Tibial nerve (tissue), 4 donors: ENCODE measurements at regions not wholly inside any gene's neighbourhood (a gene's known extent, or its start where the extent isn't known, plus 50 kb on each side); places are given as distances from the start of the nearest gene placed in this dataset.

Source experiments
- EP300 ChIP-seq, 2 donors: sonication (generic); formaldehyde crosslinking; IDR thresholded peaks; one replicate each; pipeline ENCODE4 v1.6.1; 2017; ENCODE audit warnings: antibody characterized with exemption in 2 of 2, mild to moderate bottlenecking in 1 of 2
- POLR2A ChIP-seq, 2 donors: fragments of 450-650 bp; IDR thresholded peaks; one replicate each; pipeline ENCODE4 v1.6.1; 2017; ENCODE audit warnings: antibody characterized with exemption in 2 of 2, mild to moderate bottlenecking in 2 of 2, moderate library complexity in 2 of 2
- TF ChIP-seq, protein P1 (sequence below), 5 experiments: fragments of 200-600 bp in 3 of 5; fragments of 450-650 bp in 2 of 5; sonication (generic) in 3 of 5; IDR thresholded peaks; one replicate each; pipeline ENCODE4 v1.5.1; 2016 to 2019; ENCODE audit warnings: antibody characterized with exemption in 5 of 5, mild to moderate bottlenecking in 3 of 5, moderate library complexity in 2 of 5

DNA sequence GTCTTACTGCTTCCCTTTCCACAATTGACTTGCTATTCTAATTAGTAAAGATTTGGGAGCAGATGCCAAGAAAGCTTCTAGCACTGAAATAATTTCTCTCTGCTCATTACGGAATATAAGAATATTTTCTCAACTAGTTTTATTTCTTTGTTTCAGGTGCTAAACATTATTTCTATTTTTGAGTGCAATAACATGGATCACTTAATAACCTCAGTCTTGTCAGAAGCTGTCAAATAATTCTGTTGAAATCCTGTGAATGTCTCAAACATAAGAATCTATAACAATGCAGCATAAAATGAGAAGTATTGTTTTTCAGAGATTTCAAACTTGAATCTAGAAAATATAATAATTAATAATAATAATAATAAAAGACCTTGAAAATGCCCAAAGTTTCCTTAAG lies 1221.0 kb downstream of the DSC3 start:
- TF ChIP-seq, protein P1, sequence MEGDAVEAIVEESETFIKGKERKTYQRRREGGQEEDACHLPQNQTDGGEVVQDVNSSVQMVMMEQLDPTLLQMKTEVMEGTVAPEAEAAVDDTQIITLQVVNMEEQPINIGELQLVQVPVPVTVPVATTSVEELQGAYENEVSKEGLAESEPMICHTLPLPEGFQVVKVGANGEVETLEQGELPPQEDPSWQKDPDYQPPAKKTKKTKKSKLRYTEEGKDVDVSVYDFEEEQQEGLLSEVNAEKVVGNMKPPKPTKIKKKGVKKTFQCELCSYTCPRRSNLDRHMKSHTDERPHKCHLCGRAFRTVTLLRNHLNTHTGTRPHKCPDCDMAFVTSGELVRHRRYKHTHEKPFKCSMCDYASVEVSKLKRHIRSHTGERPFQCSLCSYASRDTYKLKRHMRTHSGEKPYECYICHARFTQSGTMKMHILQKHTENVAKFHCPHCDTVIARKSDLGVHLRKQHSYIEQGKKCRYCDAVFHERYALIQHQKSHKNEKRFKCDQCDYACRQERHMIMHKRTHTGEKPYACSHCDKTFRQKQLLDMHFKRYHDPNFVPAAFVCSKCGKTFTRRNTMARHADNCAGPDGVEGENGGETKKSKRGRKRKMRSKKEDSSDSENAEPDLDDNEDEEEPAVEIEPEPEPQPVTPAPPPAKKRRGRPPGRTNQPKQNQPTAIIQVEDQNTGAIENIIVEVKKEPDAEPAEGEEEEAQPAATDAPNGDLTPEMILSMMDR (IDR thresholded peaks at IDR 0.05), result no peak
- TF ChIP-seq POLR2A (IDR thresholded peaks at IDR 0.05), result no peak
- no peak for TF ChIP-seq EP300 (IDR thresholded peaks at IDR 0.05)
